ENCODE measurements at regions not wholly inside any gene's neighbourhood (a gene's known extent, or its start where the extent isn't known, plus 50 kb on each side); places are given as distances from the start of the nearest gene placed in this dataset.

DNA sequence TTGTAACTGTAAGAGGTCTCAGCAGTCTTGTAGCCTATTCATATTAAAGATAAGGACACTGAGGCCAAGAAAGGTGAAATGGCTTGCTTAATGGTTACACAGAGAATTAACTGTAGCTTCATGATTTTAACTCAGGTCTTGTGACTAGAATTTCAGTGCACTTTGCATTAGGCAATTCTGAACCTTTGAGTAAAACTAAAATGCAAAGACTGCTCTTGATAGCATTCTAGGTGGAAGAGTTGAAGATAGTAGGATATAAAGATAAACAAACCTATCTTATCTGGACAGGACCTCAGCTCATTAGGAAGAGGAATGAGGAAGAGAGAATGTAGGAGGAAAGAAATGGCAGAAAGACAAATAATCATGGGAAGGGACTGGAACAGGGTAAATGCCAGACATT, 68.6 kb upstream of the RGL1 start:
- TF ChIP-seq, protein P1, sequence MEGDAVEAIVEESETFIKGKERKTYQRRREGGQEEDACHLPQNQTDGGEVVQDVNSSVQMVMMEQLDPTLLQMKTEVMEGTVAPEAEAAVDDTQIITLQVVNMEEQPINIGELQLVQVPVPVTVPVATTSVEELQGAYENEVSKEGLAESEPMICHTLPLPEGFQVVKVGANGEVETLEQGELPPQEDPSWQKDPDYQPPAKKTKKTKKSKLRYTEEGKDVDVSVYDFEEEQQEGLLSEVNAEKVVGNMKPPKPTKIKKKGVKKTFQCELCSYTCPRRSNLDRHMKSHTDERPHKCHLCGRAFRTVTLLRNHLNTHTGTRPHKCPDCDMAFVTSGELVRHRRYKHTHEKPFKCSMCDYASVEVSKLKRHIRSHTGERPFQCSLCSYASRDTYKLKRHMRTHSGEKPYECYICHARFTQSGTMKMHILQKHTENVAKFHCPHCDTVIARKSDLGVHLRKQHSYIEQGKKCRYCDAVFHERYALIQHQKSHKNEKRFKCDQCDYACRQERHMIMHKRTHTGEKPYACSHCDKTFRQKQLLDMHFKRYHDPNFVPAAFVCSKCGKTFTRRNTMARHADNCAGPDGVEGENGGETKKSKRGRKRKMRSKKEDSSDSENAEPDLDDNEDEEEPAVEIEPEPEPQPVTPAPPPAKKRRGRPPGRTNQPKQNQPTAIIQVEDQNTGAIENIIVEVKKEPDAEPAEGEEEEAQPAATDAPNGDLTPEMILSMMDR (IDR thresholded peaks at IDR 0.05), result no peak
- TF ChIP-seq EP300 (IDR thresholded peaks at IDR 0.05) (no peak), POLR2A (IDR thresholded peaks at IDR 0.05) (no peak)

All from sigmoid colon (tissue), 4 donors.